KG1 (cell line): ENCODE measurements at regions not wholly inside any gene's neighbourhood (a gene's known extent, or its start where the extent isn't known, plus 50 kb on each side); places are given as distances from the start of the nearest gene placed in this dataset.
"Not testable (repeated sequence)": the region's sequence is repeated elsewhere in the genome, so short reads cannot be mapped to it uniquely, and the experiment has no call there.

ENCODE experiments used
- DNase-seq: peaks from one replicate; lab custom pipeline; 2025; lab: John Stamatoyannopoulos, UW

- no peak for DNase-seq
These were observed 252.9 kb upstream of the CBLB start for GRCh38 chr3:106121491-106122289.

GRCh38 chr3:106124818-106125217, 256.0 kb upstream of the CBLB start:
- no peak for DNase-seq

- no peak for DNase-seq
These were observed 256.5 kb upstream of the CBLB start for GRCh38 chr3:106125321-106125720.

GRCh38 chr3:106126067-106126845, 257.4 kb upstream of the CBLB start:
- no peak for DNase-seq

- no peak for DNase-seq
These were observed 258.0 kb upstream of the CBLB start for GRCh38 chr3:106126846-106127235.

GRCh38 chr3:106129939-106130338, 261.1 kb upstream of the CBLB start:
- DNase-seq: no peak

- no peak for DNase-seq
These were observed 261.8 kb upstream of the CBLB start for GRCh38 chr3:106130384-106131198.

GRCh38 chr3:106135451-106136160, 266.8 kb upstream of the CBLB start:
- no peak for DNase-seq

- no peak for DNase-seq
These were observed 271.0 kb upstream of the CBLB start for GRCh38 chr3:106139826-106140225.

- DNase-seq: no peak
These were observed 271.6 kb upstream of the CBLB start for GRCh38 chr3:106140431-106140830.

- DNase-seq: no peak
These were observed 275.2 kb upstream of the CBLB start for GRCh38 chr3:106144030-106144429.

- not testable (repeated sequence) for DNase-seq
These were observed 279.7 kb upstream of the CBLB start for GRCh38 chr3:106148440-106149082.

GRCh38 chr3:106157411-106157810, 288.6 kb upstream of the CBLB start:
- DNase-seq: no peak

GRCh38 chr3:106160396-106160795, 291.6 kb upstream of the CBLB start:
- DNase-seq: no peak

- DNase-seq: no peak
These were observed 292.4 kb upstream of the CBLB start for GRCh38 chr3:106161246-106161645.

- DNase-seq: no peak
These were observed 298.9 kb upstream of the CBLB start for GRCh38 chr3:106167728-106168127.

- no peak for DNase-seq
These were observed 300.3 kb upstream of the CBLB start for GRCh38 chr3:106168962-106169750.

- no peak for DNase-seq
These were observed 301.8 kb upstream of the CBLB start for GRCh38 chr3:106170636-106171035.

GRCh38 chr3:106172101-106172500, 303.3 kb upstream of the CBLB start:
- no peak for DNase-seq

GRCh38 chr3:106172780-106173179, 304.0 kb upstream of the CBLB start:
- no peak for DNase-seq

GRCh38 chr3:106175276-106175675, 306.5 kb upstream of the CBLB start:
- DNase-seq: no peak
